GM12872 (cell line): ENCODE measurements at regions not wholly inside any gene's neighbourhood (a gene's known extent, or its start where the extent isn't known, plus 50 kb on each side); places are given as distances from the start of the nearest gene placed in this dataset.

Source experiments
- CTCF ChIP-seq: IDR thresholded peaks from 3 replicates; pipeline ENCODE4 v1.5.1; 2011; ENCODE audit warnings: low read depth, mild to moderate bottlenecking, low read length, moderate library complexity; ENCODE audit not compliant: insufficient read depth

GRCh38 chr2:6510532-6510931, 355.2 kb downstream of the CMPK2 start:
- TF ChIP-seq CTCF: no peak

- TF ChIP-seq CTCF: no peak
These were observed 353.1 kb downstream of the CMPK2 start for GRCh38 chr2:6512589-6512988.

GRCh38 chr2:6516674-6517073, 349.0 kb downstream of the CMPK2 start:
- TF ChIP-seq CTCF: no peak

GRCh38 chr2:6518361-6518760, 347.3 kb downstream of the CMPK2 start:
- no peak for TF ChIP-seq CTCF

- no peak for TF ChIP-seq CTCF
These were observed 342.2 kb downstream of the CMPK2 start for GRCh38 chr2:6523476-6523875.

GRCh38 chr2:6524691-6525474, 340.8 kb downstream of the CMPK2 start:
- no peak for TF ChIP-seq CTCF

GRCh38 chr2:6525475-6525964, 340.2 kb downstream of the CMPK2 start:
- no peak for TF ChIP-seq CTCF
